ENCODE measurements at regions not wholly inside any gene's neighbourhood (a gene's known extent, or its start where the extent isn't known, plus 50 kb on each side); places are given as distances from the start of the nearest gene placed in this dataset.

GRCh38 chrX:75986976-75987375 lies 185.9 kb upstream of the PBDC1 start:
- no peaks in the 10 kb centered on the region for H3K9me3 ChIP-seq (ENCODE audit: control insufficient read depth in 1 of 2, insufficient read depth in 1 of 2, low read length in 2 of 2)
- Mint-ChIP-seq H3K36me3 (ENCODE audit: low read depth) (no peaks in the 10 kb centered on the region), H3K27me3 (peaks cover 13% of the 10 kb centered on the region), H3K27ac (no peak overlapping the region), H3K4me1 (ENCODE audit: low read depth) (no peaks in the 10 kb centered on the region), H3K4me3 (no peak overlapping the region), H3K9me3 (no peaks in the 10 kb centered on the region)
- no peak overlapping the region for H3K4me3 ChIP-seq (ENCODE audit: low read length)
- no peaks in the 10 kb centered on the region for H3K36me3 ChIP-seq (ENCODE audit: insufficient read depth, low read length)
- TF ChIP-seq CTCF (IDR thresholded peaks at IDR 0.05), result no peak
- no peak overlapping the region for H3K27ac ChIP-seq (ENCODE audit: low read depth in 1 of 2, low read length in 2 of 2)
- H3K4me1 ChIP-seq (ENCODE audit: insufficient read depth, low read length), result no peaks in the 10 kb centered on the region
- CTCF ChIA-PET, result no interaction called here
- H3K27me3 ChIP-seq (ENCODE audit: control insufficient read depth in 1 of 2, insufficient read depth in 2 of 2, low read length in 2 of 2), result peaks cover 0 to 2% of the 10 kb centered on the region in 2 experiments
- no peak for DNase-seq
- no peak for ATAC-seq (ENCODE audit: poor library complexity)
- intact Hi-C loops (cut with DNase I, micrococcal nuclease), result no loop called here
- POLR2A ChIA-PET, result no interaction called here

GRCh38 chrX:75989806-75990590 lies 182.9 kb upstream of the PBDC1 start:
- no peak overlapping the region for H3K4me3 Mint-ChIP-seq
- intact Hi-C loops (cut with DNase I, micrococcal nuclease), result no loop called here
- Histone ChIP-seq H3K4me1 (ENCODE audit: insufficient read depth, low read length) (no peaks in the 10 kb centered on the region), H3K36me3 (ENCODE audit: insufficient read depth, low read length) (no peaks in the 10 kb centered on the region), H3K27ac (ENCODE audit: low read depth in 1 of 2, low read length in 2 of 2) (no peak overlapping the region), H3K27me3 (ENCODE audit: control insufficient read depth in 1 of 2, insufficient read depth in 2 of 2, low read length in 2 of 2) (no peaks in the 10 kb centered on the region), H3K9me3 (ENCODE audit: control insufficient read depth in 1 of 2, insufficient read depth in 1 of 2, low read length in 2 of 2) (no peaks in the 10 kb centered on the region), H3K4me3 (ENCODE audit: low read length) (no peak overlapping the region)
- H3K36me3 Mint-ChIP-seq (ENCODE audit: low read depth), result no peaks in the 10 kb centered on the region
- no peaks in the 10 kb centered on the region for H3K9me3 Mint-ChIP-seq
- H3K27me3 Mint-ChIP-seq, result no peaks in the 10 kb centered on the region
- TF ChIP-seq CTCF (IDR thresholded peaks at IDR 0.05), result no peak
- DNase-seq (no peak), ATAC-seq (ENCODE audit: poor library complexity) (no peak)
- ChIA-PET CTCF (no interaction called here), POLR2A (no interaction called here)
- H3K4me1 Mint-ChIP-seq (ENCODE audit: low read depth), result no peaks in the 10 kb centered on the region
- no peak overlapping the region for H3K27ac Mint-ChIP-seq

GRCh38 chrX:75997692-75998091 lies 175.2 kb upstream of the PBDC1 start:
- DNase-seq (no peak), ATAC-seq (ENCODE audit: poor library complexity) (no peak)
- Histone ChIP-seq H3K4me1 (ENCODE audit: insufficient read depth, low read length) (no peaks in the 10 kb centered on the region), H3K4me3 (ENCODE audit: low read length) (no peak overlapping the region), H3K9me3 (ENCODE audit: control insufficient read depth in 1 of 2, insufficient read depth in 1 of 2, low read length in 2 of 2) (no peaks in the 10 kb centered on the region), H3K27me3 (ENCODE audit: control insufficient read depth in 1 of 2, insufficient read depth in 2 of 2, low read length in 2 of 2) (no peaks in the 10 kb centered on the region), H3K27ac (ENCODE audit: low read depth in 1 of 2, low read length in 2 of 2) (no peak overlapping the region), H3K36me3 (ENCODE audit: insufficient read depth, low read length) (no peaks in the 10 kb centered on the region)
- intact Hi-C loops (cut with DNase I, micrococcal nuclease), result no loop called here
- no peak for TF ChIP-seq CTCF (IDR thresholded peaks at IDR 0.05)
- Mint-ChIP-seq H3K36me3 (ENCODE audit: low read depth) (no peaks in the 10 kb centered on the region), H3K9me3 (no peaks in the 10 kb centered on the region), H3K4me1 (ENCODE audit: low read depth) (no peaks in the 10 kb centered on the region), H3K27me3 (no peaks in the 10 kb centered on the region), H3K27ac (no peak overlapping the region), H3K4me3 (no peak overlapping the region)
- ChIA-PET CTCF (no interaction called here), POLR2A (no interaction called here)
